SK-N-SH treated with all-trans-retinoic acid at 6 μM for 48 hours (cell line): ENCODE measurements at regions not wholly inside any gene's neighbourhood (a gene's known extent, or its start where the extent isn't known, plus 50 kb on each side); places are given as distances from the start of the nearest gene placed in this dataset.
"Not testable (repeated sequence)": the region's sequence is repeated elsewhere in the genome, so short reads cannot be mapped to it uniquely, and the experiment has no call there.

Experiments
- ATAC-seq: fragments of 200-7000 bp; cut with Tn5 transposase; 3 replicates; pipeline ENCODE4 v1.9.1; 2020; ENCODE audit warnings: mild to moderate bottlenecking, moderate library complexity
- ARNTL ChIP-seq: fragments of 450-650 bp; formaldehyde crosslinking; IDR thresholded peaks from 2 replicates; pipeline ENCODE4 v1.5.0; 2020; ENCODE audit warnings: low read depth, mild to moderate bottlenecking, moderate library complexity, borderline replicate concordance
- BACH2 ChIP-seq: fragments of 250-450 bp; sonication (Bioruptor Pico); IDR thresholded peaks from 2 replicates; pipeline ENCODE4 v1.9.0; 2021; ENCODE audit warnings: mild to moderate bottlenecking, borderline replicate concordance
- CREB5 ChIP-seq: fragments of 250-450 bp; sonication (Bioruptor Pico); IDR thresholded peaks from 2 replicates; pipeline ENCODE4 v1.5.1; 2020; ENCODE audit warnings: low read depth, mild to moderate bottlenecking, moderate library complexity
- CSDC2 ChIP-seq: fragments of 250-450 bp; sonication (Bioruptor Pico); IDR thresholded peaks from 2 replicates; pipeline ENCODE4 v1.5.0; 2020; ENCODE audit warnings: mild to moderate bottlenecking, moderate library complexity
- CSRNP3 ChIP-seq: fragments of 250-450 bp; sonication (Bioruptor Pico); IDR thresholded peaks from 2 replicates; pipeline ENCODE4 v1.5.1; 2021; ENCODE audit warnings: mild to moderate bottlenecking, moderate library complexity
- ESRRG ChIP-seq: fragments of 250-450 bp; sonication (Bioruptor Pico); IDR thresholded peaks from 2 replicates; pipeline ENCODE4 v1.6.1; 2021; ENCODE audit warnings: mild to moderate bottlenecking
- GLIS3 ChIP-seq: fragments of 250-450 bp; sonication (Bioruptor Pico); IDR thresholded peaks from 2 replicates; pipeline ENCODE4 v1.5.0; 2020; ENCODE audit warnings: mild to moderate bottlenecking, moderate library complexity
- ISL1 ChIP-seq: fragments of 250-450 bp; sonication (Bioruptor Pico); IDR thresholded peaks from 2 replicates; pipeline ENCODE4 v2.1.2; 2022; ENCODE audit warnings: mild to moderate bottlenecking, moderate library complexity
- OSR1 ChIP-seq: fragments of 250-450 bp; sonication (Bioruptor Pico); IDR thresholded peaks from 2 replicates; pipeline ENCODE4 v1.8.0; 2022; ENCODE audit warnings: moderate library complexity, mild to moderate bottlenecking, inconsistent platforms
- POU6F1 ChIP-seq: fragments of 250-450 bp; sonication (Bioruptor Pico); IDR thresholded peaks from 2 replicates; pipeline ENCODE4 v1.8.0; 2021; ENCODE audit warnings: low read depth, mild to moderate bottlenecking, moderate library complexity, borderline replicate concordance
- PPARA ChIP-seq: fragments of 250-450 bp; sonication (Bioruptor Pico); IDR thresholded peaks from 2 replicates; pipeline ENCODE4 v1.5.0; 2020; ENCODE audit warnings: mild to moderate bottlenecking, borderline replicate concordance
- RARB ChIP-seq: fragments of 250-450 bp; sonication (Bioruptor Pico); IDR thresholded peaks from 2 replicates; pipeline ENCODE4 v1.8.0; 2021; ENCODE audit warnings: mild to moderate bottlenecking, moderate library complexity
- SNAI2 ChIP-seq: fragments of 250-450 bp; sonication (Bioruptor Pico); IDR thresholded peaks from 2 replicates; pipeline ENCODE4 v1.5.0; 2020; ENCODE audit warnings: mild to moderate bottlenecking, moderate library complexity
- TCF4 ChIP-seq: fragments of 250-450 bp; sonication (Bioruptor Pico); IDR thresholded peaks from 2 replicates; pipeline ENCODE4 v1.8.0; 2021; ENCODE audit warnings: mild to moderate bottlenecking, moderate library complexity, borderline replicate concordance
- TOX ChIP-seq: fragments of 250-450 bp; sonication (Bioruptor Pico); IDR thresholded peaks from 2 replicates; pipeline ENCODE4 v1.8.0; 2021; ENCODE audit warnings: mild to moderate bottlenecking, moderate library complexity, borderline replicate concordance
- ZC3H10 ChIP-seq: fragments of 250-450 bp; sonication (Bioruptor Pico); IDR thresholded peaks from 2 replicates; pipeline ENCODE4 v1.5.1; 2021; ENCODE audit warnings: mild to moderate bottlenecking, moderate library complexity
- ZFP30 ChIP-seq: fragments of 450-650 bp; formaldehyde crosslinking; IDR thresholded peaks from 2 replicates; pipeline ENCODE4 v1.5.0; 2022; ENCODE audit warnings: mild to moderate bottlenecking, moderate library complexity
- ZNF565 ChIP-seq: fragments of 450-650 bp; formaldehyde crosslinking; conservative IDR thresholded peaks from 2 replicates; pipeline ENCODE4 v1.5.0; 2020; ENCODE audit warnings: low read depth, mild to moderate bottlenecking, moderate library complexity
- ZNF70 ChIP-seq: fragments of 450-650 bp; formaldehyde crosslinking; IDR thresholded peaks from 2 replicates; pipeline ENCODE4 v1.5.0; 2020; ENCODE audit warnings: mild to moderate bottlenecking, moderate library complexity
- ZNF8 ChIP-seq: fragments of 450-650 bp; formaldehyde crosslinking; IDR thresholded peaks from 2 replicates; pipeline ENCODE4 v1.5.0; 2020; ENCODE audit warnings: mild to moderate bottlenecking, moderate library complexity
- TF ChIP-seq, protein P1 (sequence below): fragments of 250-450 bp; sonication (Bioruptor Pico); IDR thresholded peaks from 2 replicates; pipeline ENCODE4 v1.5.0; 2020; ENCODE audit warnings: mild to moderate bottlenecking, moderate library complexity
- TF ChIP-seq, protein P2 (sequence below): fragments of 250-450 bp; sonication (Bioruptor Pico); IDR thresholded peaks from 2 replicates; pipeline ENCODE4 v1.8.0; 2020; ENCODE audit warnings: mild to moderate bottlenecking, moderate library complexity, borderline replicate concordance

DNA sequence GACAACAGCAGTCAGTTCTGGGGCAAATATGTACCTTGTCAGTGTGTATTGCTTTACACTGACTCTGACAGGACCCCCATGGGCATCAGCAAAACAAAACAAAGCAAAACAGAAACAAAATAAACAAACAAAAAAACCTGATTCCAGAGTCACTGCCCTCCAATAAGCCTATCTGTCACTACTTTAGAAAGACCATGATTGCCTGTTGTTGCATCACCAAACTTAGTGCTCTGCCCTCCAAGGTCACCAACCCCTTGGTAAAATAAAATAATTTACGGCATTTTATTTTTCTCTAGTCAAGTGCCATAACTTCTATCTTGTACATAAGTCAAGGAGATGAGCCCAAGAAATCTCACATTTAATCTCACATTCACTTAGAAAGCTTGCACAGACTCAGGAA, 120.9 kb upstream of the ADAMTS3 start:
- ATAC-seq: no peak
- no peak for TF ChIP-seq ZNF565 (CRISPR knock-in tag)
- no peak for TF ChIP-seq BACH2 (CRISPR knock-in tag)
- TF ChIP-seq RARB (CRISPR knock-in tag): no peak
- TF ChIP-seq ZFP30 (CRISPR knock-in tag): no peak
- TF ChIP-seq ESRRG (CRISPR knock-in tag): no peak
- TF ChIP-seq ZNF8 (CRISPR knock-in tag): no peak
- no peak for TF ChIP-seq ARNTL (CRISPR knock-in tag)
- TF ChIP-seq SNAI2 (CRISPR knock-in tag): no peak
- TF ChIP-seq ISL1 (CRISPR knock-in tag): no peak
- no peak for TF ChIP-seq TOX (CRISPR knock-in tag)
- no peak for TF ChIP-seq OSR1 (CRISPR knock-in tag)
- TF ChIP-seq CREB5 (CRISPR knock-in tag): no peak
- TF ChIP-seq TCF4 (CRISPR knock-in tag): no peak
- TF ChIP-seq PPARA (CRISPR knock-in tag): no peak
- TF ChIP-seq, protein P1, sequence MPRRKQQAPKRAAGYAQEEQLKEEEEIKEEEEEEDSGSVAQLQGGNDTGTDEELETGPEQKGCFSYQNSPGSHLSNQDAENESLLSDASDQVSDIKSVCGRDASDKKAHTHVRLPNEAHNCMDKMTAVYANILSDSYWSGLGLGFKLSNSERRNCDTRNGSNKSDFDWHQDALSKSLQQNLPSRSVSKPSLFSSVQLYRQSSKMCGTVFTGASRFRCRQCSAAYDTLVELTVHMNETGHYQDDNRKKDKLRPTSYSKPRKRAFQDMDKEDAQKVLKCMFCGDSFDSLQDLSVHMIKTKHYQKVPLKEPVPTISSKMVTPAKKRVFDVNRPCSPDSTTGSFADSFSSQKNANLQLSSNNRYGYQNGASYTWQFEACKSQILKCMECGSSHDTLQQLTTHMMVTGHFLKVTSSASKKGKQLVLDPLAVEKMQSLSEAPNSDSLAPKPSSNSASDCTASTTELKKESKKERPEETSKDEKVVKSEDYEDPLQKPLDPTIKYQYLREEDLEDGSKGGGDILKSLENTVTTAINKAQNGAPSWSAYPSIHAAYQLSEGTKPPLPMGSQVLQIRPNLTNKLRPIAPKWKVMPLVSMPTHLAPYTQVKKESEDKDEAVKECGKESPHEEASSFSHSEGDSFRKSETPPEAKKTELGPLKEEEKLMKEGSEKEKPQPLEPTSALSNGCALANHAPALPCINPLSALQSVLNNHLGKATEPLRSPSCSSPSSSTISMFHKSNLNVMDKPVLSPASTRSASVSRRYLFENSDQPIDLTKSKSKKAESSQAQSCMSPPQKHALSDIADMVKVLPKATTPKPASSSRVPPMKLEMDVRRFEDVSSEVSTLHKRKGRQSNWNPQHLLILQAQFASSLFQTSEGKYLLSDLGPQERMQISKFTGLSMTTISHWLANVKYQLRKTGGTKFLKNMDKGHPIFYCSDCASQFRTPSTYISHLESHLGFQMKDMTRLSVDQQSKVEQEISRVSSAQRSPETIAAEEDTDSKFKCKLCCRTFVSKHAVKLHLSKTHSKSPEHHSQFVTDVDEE (CRISPR knock-in tag): no peak
- no peak for TF ChIP-seq CSDC2 (CRISPR knock-in tag)
- no peak for TF ChIP-seq ZNF70 (CRISPR knock-in tag)

GRCh38 chr4:72686390-72686789, 117.4 kb upstream of the ADAMTS3 start:
- ATAC-seq: not testable (repeated sequence)

DNA sequence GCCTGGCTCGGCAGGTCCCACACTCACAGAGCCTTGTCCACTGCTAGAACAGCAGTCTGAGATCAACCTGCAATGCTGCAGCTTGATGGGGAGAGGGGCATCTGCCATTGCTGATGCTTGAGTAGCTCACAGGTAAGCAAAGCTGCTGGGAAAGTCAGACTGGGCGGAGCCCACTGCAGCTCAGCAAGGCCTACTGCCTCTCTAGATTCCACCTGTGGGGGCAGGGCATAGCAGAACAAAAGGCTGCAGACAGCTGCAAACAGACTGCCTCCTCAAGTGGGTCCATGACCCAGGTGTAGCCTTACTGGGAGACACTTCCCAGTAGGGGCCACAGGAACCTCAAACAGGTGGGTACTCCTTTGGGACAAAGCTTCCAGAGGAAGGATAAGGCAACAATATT, 110.6 kb upstream of the ADAMTS3 start:
- ATAC-seq: no peak
- TF ChIP-seq TCF4 (CRISPR knock-in tag): no peak
- no peak for TF ChIP-seq ISL1 (CRISPR knock-in tag)
- TF ChIP-seq BACH2 (CRISPR knock-in tag): no peak
- TF ChIP-seq SNAI2 (CRISPR knock-in tag): no peak
- no peak for TF ChIP-seq CSRNP3 (CRISPR knock-in tag)
- TF ChIP-seq ARNTL (CRISPR knock-in tag): no peak
- TF ChIP-seq GLIS3 (CRISPR knock-in tag): no peak
- TF ChIP-seq CSDC2 (CRISPR knock-in tag): no peak
- TF ChIP-seq POU6F1 (CRISPR knock-in tag): no peak
- no peak for TF ChIP-seq RARB (CRISPR knock-in tag)
- no peak for TF ChIP-seq ZNF565 (CRISPR knock-in tag)

DNA sequence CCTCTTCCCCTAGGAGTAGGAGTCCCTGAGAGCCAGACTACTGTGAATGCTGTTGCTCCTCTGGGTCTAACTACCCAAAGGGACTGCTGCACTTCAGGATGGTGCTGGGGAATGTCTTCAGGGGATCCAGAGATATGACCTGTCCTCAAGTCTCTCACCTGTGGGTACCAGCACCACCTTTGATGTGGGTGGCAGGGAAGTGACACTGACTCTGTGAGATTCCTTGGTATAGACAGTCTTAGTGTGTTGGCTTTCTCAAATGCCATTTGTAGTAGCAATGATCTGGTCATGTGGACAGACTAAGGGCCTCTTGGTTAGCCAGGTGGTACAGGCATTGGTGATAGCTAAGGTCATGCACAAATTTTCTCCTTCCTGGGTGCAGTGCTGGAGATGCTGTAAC, 108.9 kb upstream of the ADAMTS3 start:
- no peak for ATAC-seq
- no peak for TF ChIP-seq TOX (CRISPR knock-in tag)
- TF ChIP-seq TCF4 (CRISPR knock-in tag): no peak
- no peak for TF ChIP-seq ZNF565 (CRISPR knock-in tag)
- TF ChIP-seq, protein P2, sequence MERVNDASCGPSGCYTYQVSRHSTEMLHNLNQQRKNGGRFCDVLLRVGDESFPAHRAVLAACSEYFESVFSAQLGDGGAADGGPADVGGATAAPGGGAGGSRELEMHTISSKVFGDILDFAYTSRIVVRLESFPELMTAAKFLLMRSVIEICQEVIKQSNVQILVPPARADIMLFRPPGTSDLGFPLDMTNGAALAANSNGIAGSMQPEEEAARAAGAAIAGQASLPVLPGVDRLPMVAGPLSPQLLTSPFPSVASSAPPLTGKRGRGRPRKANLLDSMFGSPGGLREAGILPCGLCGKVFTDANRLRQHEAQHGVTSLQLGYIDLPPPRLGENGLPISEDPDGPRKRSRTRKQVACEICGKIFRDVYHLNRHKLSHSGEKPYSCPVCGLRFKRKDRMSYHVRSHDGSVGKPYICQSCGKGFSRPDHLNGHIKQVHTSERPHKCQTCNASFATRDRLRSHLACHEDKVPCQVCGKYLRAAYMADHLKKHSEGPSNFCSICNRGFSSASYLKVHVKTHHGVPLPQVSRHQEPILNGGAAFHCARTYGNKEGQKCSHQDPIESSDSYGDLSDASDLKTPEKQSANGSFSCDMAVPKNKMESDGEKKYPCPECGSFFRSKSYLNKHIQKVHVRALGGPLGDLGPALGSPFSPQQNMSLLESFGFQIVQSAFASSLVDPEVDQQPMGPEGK (CRISPR knock-in tag): no peak
- TF ChIP-seq ZC3H10 (CRISPR knock-in tag): no peak
- TF ChIP-seq ZNF8 (CRISPR knock-in tag): no peak
- no peak for TF ChIP-seq ESRRG (CRISPR knock-in tag)
- TF ChIP-seq, protein P1 (CRISPR knock-in tag): no peak
- no peak for TF ChIP-seq SNAI2 (CRISPR knock-in tag)
- no peak for TF ChIP-seq OSR1 (CRISPR knock-in tag)
